Mammary epithelial cell (primary cell): ENCODE measurements at regions not wholly inside any gene's neighbourhood (a gene's known extent, or its start where the extent isn't known, plus 50 kb on each side); places are given as distances from the start of the nearest gene placed in this dataset.

ENCODE experiments used
- EZH2 ChIP-seq: IDR thresholded peaks from 2 replicates; pipeline ENCODE4 v1.6.1; 2012; ENCODE audit warnings: low read length, inconsistent platforms, borderline replicate concordance
- TF ChIP-seq, protein P1 (sequence below), 2 donors: IDR thresholded peaks in 1 of 2; conservative IDR thresholded peaks in 1 of 2; 2 replicates each; pipeline ENCODE4 v1.5.1; 2011 to 2012; ENCODE audit warnings: inconsistent platforms in 2 of 2, low read length in 2 of 2, mild to moderate bottlenecking in 2 of 2, control low read depth in 1 of 2, low read depth in 1 of 2; ENCODE audit not compliant: insufficient read depth in 1 of 2; ENCODE audit errors: extremely low read depth in 1 of 2

GRCh38 chr2:33859811-33860461 is 260.8 kb upstream of the FAM98A start:
- TF ChIP-seq, protein P1, sequence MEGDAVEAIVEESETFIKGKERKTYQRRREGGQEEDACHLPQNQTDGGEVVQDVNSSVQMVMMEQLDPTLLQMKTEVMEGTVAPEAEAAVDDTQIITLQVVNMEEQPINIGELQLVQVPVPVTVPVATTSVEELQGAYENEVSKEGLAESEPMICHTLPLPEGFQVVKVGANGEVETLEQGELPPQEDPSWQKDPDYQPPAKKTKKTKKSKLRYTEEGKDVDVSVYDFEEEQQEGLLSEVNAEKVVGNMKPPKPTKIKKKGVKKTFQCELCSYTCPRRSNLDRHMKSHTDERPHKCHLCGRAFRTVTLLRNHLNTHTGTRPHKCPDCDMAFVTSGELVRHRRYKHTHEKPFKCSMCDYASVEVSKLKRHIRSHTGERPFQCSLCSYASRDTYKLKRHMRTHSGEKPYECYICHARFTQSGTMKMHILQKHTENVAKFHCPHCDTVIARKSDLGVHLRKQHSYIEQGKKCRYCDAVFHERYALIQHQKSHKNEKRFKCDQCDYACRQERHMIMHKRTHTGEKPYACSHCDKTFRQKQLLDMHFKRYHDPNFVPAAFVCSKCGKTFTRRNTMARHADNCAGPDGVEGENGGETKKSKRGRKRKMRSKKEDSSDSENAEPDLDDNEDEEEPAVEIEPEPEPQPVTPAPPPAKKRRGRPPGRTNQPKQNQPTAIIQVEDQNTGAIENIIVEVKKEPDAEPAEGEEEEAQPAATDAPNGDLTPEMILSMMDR (conservative IDR thresholded peaks at IDR 0.05 in 1 of 2, IDR thresholded peaks at IDR 0.05 in 1 of 2; ENCODE audit: extremely low read depth in 1 of 2, insufficient read depth in 1 of 2, low read depth in 1 of 2, low read length in 2 of 2): no peak
- no peak for TF ChIP-seq EZH2
